HepG2 (cell line): ENCODE measurements at regions not wholly inside any gene's neighbourhood (a gene's known extent, or its start where the extent isn't known, plus 50 kb on each side); places are given as distances from the start of the nearest gene placed in this dataset.

ENCODE experiments used
- DNMT3B ChIP-seq: conservative IDR thresholded peaks from 2 replicates; pipeline ENCODE4 v1.6.1; 2016; ENCODE audit warnings: missing biosample characterization, control low read depth
- FOXM1 ChIP-seq: sonication (generic); formaldehyde crosslinking; IDR thresholded peaks from 2 replicates; pipeline ENCODE4 v1.5.0; 2020; ENCODE audit warnings: missing genetic modification reagents
- HDAC2 ChIP-seq: sonication (generic); formaldehyde crosslinking; IDR thresholded peaks from 2 replicates; pipeline ENCODE4 v1.4.0; 2020; ENCODE audit warnings: missing genetic modification reagents
- HNF1B ChIP-seq: sonication (generic); formaldehyde crosslinking; IDR thresholded peaks from 2 replicates; pipeline ENCODE4 v1.5.1; 2020; ENCODE audit warnings: mild to moderate bottlenecking, moderate library complexity, missing genetic modification reagents
- HOMEZ ChIP-seq: IDR thresholded peaks from 2 replicates; pipeline ENCODE4 v1.6.1; 2016; ENCODE audit warnings: low read depth
- NFIC ChIP-seq: IDR thresholded peaks from 2 replicates; pipeline ENCODE4 v1.6.1; 2012; ENCODE audit warnings: mild to moderate bottlenecking, low read length, inconsistent platforms
- RAD21 ChIP-seq: fragments of 450-650 bp; formaldehyde crosslinking; IDR thresholded peaks from 2 replicates; pipeline ENCODE4 v1.5.0; 2020; ENCODE audit warnings: mild to moderate bottlenecking
- ZNF317 ChIP-seq: sonication (generic); formaldehyde crosslinking; IDR thresholded peaks from 2 replicates; pipeline ENCODE4 v1.5.0; 2020; ENCODE audit warnings: mild to moderate bottlenecking, missing genetic modification reagents
- ZNF670 ChIP-seq: sonication (generic); formaldehyde crosslinking; IDR thresholded peaks from 2 replicates; pipeline ENCODE4 v1.8.0; 2022; ENCODE audit warnings: mild to moderate bottlenecking, missing genetic modification reagents, borderline replicate concordance
- ZNF749 ChIP-seq: sonication (generic); formaldehyde crosslinking; IDR thresholded peaks from 2 replicates; pipeline ENCODE4 v1.8.0; 2022; ENCODE audit warnings: mild to moderate bottlenecking, missing genetic modification reagents, moderate library complexity, borderline replicate concordance
- ZNF773 ChIP-seq: sonication (generic); formaldehyde crosslinking; IDR thresholded peaks from 2 replicates; pipeline ENCODE4 v1.4.0; 2020; ENCODE audit warnings: missing genetic modification reagents, borderline replicate concordance
- ZNF850 ChIP-seq: sonication (generic); formaldehyde crosslinking; conservative IDR thresholded peaks from 2 replicates; pipeline ENCODE4 v1.9.0; 2021; ENCODE audit warnings: mild to moderate bottlenecking, missing genetic modification reagents
- TF ChIP-seq, protein P1 (sequence below), 2 experiments: fragments of 450-650 bp in 1 of 2; sonication (generic) in 1 of 2; formaldehyde crosslinking in 1 of 2; IDR thresholded peaks; 2 replicates each; pipeline versions ENCODE4 v1.6.1 to v1.8.0; 2016 to 2022; ENCODE audit warnings: antibody characterized with exemption in 1 of 2, mild to moderate bottlenecking in 1 of 2, missing genetic modification reagents in 1 of 2
- TF ChIP-seq, protein P2 (sequence below), 2 experiments: sonication (generic) in 1 of 2; formaldehyde crosslinking in 1 of 2; IDR thresholded peaks; 2 replicates each; pipeline versions ENCODE4 v1.4.0 to v1.6.1; 2018 to 2020; ENCODE audit warnings: missing genetic modification reagents in 2 of 2, borderline replicate concordance in 1 of 2, low read depth in 1 of 2, mild to moderate bottlenecking in 1 of 2, missing biosample characterization in 1 of 2

DNA sequence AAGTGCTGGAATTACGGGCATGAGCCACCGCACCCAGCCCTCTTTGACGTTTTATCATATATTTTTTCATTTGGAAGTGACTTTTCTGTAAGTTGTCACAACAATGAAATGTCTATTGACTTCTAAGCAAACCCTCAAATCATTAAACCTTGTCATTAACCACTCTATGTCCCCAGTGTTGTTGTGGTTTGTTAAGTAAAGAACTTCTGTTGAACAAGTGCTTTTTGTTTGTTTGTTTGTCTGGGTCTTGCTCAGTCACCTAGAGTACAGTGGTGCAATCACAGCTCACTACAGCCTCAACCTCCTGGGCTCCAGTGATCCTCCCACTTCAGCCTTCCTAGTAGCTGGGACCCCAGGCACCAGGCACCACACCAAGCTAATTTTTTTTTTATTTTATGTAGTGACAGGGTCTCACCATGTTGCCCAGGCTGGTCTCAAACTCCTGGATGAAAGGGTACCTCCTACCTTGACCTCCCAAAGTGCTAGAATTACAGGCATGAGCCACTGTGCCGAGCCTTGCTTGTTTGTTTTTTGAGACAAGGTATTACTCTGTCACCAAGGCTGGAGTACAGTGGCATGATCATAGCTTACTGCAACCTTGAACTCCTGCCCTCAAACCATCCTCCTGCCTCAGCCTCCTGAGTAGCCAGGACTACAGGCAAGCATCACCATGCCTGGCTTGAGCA is 57.6 kb upstream of the LOC128125822 start (continued):
- TF ChIP-seq, protein P1, sequence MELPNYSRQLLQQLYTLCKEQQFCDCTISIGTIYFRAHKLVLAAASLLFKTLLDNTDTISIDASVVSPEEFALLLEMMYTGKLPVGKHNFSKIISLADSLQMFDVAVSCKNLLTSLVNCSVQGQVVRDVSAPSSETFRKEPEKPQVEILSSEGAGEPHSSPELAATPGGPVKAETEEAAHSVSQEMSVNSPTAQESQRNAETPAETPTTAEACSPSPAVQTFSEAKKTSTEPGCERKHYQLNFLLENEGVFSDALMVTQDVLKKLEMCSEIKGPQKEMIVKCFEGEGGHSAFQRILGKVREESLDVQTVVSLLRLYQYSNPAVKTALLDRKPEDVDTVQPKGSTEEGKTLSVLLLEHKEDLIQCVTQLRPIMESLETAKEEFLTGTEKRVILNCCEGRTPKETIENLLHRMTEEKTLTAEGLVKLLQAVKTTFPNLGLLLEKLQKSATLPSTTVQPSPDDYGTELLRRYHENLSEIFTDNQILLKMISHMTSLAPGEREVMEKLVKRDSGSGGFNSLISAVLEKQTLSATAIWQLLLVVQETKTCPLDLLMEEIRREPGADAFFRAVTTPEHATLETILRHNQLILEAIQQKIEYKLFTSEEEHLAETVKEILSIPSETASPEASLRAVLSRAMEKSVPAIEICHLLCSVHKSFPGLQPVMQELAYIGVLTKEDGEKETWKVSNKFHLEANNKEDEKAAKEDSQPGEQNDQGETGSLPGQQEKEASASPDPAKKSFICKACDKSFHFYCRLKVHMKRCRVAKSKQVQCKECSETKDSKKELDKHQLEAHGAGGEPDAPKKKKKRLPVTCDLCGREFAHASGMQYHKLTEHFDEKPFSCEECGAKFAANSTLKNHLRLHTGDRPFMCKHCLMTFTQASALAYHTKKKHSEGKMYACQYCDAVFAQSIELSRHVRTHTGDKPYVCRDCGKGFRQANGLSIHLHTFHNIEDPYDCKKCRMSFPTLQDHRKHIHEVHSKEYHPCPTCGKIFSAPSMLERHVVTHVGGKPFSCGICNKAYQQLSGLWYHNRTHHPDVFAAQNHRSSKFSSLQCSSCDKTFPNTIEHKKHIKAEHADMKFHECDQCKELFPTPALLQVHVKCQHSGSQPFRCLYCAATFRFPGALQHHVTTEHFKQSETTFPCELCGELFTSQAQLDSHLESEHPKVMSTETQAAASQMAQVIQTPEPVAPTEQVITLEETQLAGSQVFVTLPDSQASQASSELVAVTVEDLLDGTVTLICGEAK (IDR thresholded peaks at IDR 0.05): no peak
- TF ChIP-seq, protein P1 (CRISPR knock-in tag; IDR thresholded peaks at IDR 0.05): peak; percentile 71; the same call in 1 of the 2 replicates
- TF ChIP-seq, protein P2, sequence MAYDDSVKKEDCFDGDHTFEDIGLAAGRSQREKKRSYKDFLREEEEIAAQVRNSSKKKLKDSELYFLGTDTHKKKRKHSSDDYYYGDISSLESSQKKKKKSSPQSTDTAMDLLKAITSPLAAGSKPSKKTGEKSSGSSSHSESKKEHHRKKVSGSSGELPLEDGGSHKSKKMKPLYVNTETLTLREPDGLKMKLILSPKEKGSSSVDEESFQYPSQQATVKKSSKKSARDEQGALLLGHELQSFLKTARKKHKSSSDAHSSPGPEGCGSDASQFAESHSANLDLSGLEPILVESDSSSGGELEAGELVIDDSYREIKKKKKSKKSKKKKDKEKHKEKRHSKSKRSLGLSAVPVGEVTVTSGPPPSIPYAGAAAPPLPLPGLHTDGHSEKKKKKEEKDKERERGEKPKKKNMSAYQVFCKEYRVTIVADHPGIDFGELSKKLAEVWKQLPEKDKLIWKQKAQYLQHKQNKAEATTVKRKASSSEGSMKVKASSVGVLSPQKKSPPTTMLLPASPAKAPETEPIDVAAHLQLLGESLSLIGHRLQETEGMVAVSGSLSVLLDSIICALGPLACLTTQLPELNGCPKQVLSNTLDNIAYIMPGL (CRISPR knock-in tag; IDR thresholded peaks at IDR 0.05; ENCODE audit: borderline replicate concordance in 1 of 2, low read depth in 1 of 2): peak in 1 of 2 experiments; percentile 54; a peak in 1 of 4 replicates
- peak; percentile 92 for TF ChIP-seq HDAC2 (CRISPR knock-in tag)
- peak; percentile 24; the same call in 1 of the 2 replicates for TF ChIP-seq RAD21
- no peak for TF ChIP-seq FOXM1
- no peak for TF ChIP-seq DNMT3B
- TF ChIP-seq ZNF670: peak; percentile 75
- TF ChIP-seq ZNF773: no peak
- peak; percentile 56 for TF ChIP-seq NFIC
- TF ChIP-seq ZNF317: 0 out of 2 replicates have a peak, but pooled peaks have one; percentile 39
- TF ChIP-seq HNF1B (CRISPR knock-in tag): peak; percentile 3; the same call in 1 of the 2 replicates
- TF ChIP-seq HOMEZ (CRISPR knock-in tag): peak; percentile 44
- peak; percentile 60; the same call in 1 of the 2 replicates for TF ChIP-seq ZNF749 (CRISPR knock-in tag)
- no peak for TF ChIP-seq ZNF850 (CRISPR knock-in tag)
